ENCODE measurements at regions not wholly inside any gene's neighbourhood (a gene's known extent, or its start where the extent isn't known, plus 50 kb on each side); places are given as distances from the start of the nearest gene placed in this dataset.
"Not testable (repeated sequence)": the region's sequence is repeated elsewhere in the genome, so short reads cannot be mapped to it uniquely, and the experiment has no call there.

GRCh38 chr2:87409601-87410000 lies 338.3 kb upstream of the PLGLB2 start:
- DNase-seq (ENCODE audit: low read depth in 2 of 2): not testable (repeated sequence)

- DNase-seq (ENCODE audit: low read depth in 2 of 2): not testable (repeated sequence)
Measured at GRCh38 chr2:87410371-87410770, 337.5 kb upstream of the PLGLB2 start.

- not testable (repeated sequence) for DNase-seq (ENCODE audit: low read depth in 2 of 2)
Measured at GRCh38 chr2:87412036-87412820, 335.7 kb upstream of the PLGLB2 start.

- DNase-seq (ENCODE audit: low read depth in 2 of 2): not testable (repeated sequence)
Measured at GRCh38 chr2:87414331-87414730, 333.6 kb upstream of the PLGLB2 start.

GRCh38 chr2:87414795-87415570 lies 332.9 kb upstream of the PLGLB2 start:
- not testable (repeated sequence) for DNase-seq (ENCODE audit: low read depth in 2 of 2)

- not testable (repeated sequence) for DNase-seq (ENCODE audit: low read depth in 2 of 2)
Measured at GRCh38 chr2:87415586-87416265, 332.2 kb upstream of the PLGLB2 start.

GRCh38 chr2:87416266-87416592 lies 331.7 kb upstream of the PLGLB2 start:
- DNase-seq (ENCODE audit: low read depth in 2 of 2): not testable (repeated sequence)

GRCh38 chr2:87417147-87417546 lies 330.7 kb upstream of the PLGLB2 start:
- not testable (repeated sequence) for DNase-seq (ENCODE audit: low read depth in 2 of 2)

GRCh38 chr2:87417742-87418567 lies 329.9 kb upstream of the PLGLB2 start:
- not testable (repeated sequence) for DNase-seq (ENCODE audit: low read depth in 2 of 2)

- DNase-seq (ENCODE audit: low read depth in 2 of 2): not testable (repeated sequence)
Measured at GRCh38 chr2:87418823-87419822, 328.8 kb upstream of the PLGLB2 start.

- not testable (repeated sequence) for DNase-seq (ENCODE audit: low read depth in 2 of 2)
Measured at GRCh38 chr2:87419980-87420379, 327.9 kb upstream of the PLGLB2 start.

- not testable (repeated sequence) for DNase-seq (ENCODE audit: low read depth in 2 of 2)
Measured at GRCh38 chr2:87420954-87421353, 326.9 kb upstream of the PLGLB2 start.

GRCh38 chr2:87423796-87424762 lies 323.8 kb upstream of the PLGLB2 start:
- DNase-seq (ENCODE audit: low read depth in 2 of 2): not testable (repeated sequence)

GRCh38 chr2:87424763-87425154 lies 323.1 kb upstream of the PLGLB2 start:
- not testable (repeated sequence) for DNase-seq (ENCODE audit: low read depth in 2 of 2)

- not testable (repeated sequence) for DNase-seq (ENCODE audit: low read depth in 2 of 2)
Measured at GRCh38 chr2:87425191-87425590, 322.7 kb upstream of the PLGLB2 start.

- DNase-seq (ENCODE audit: low read depth in 2 of 2): not testable (repeated sequence)
Measured at GRCh38 chr2:87425717-87426116, 322.2 kb upstream of the PLGLB2 start.

GRCh38 chr2:87428452-87429130 lies 319.3 kb upstream of the PLGLB2 start:
- not testable (repeated sequence) for DNase-seq (ENCODE audit: low read depth in 2 of 2)

- not testable (repeated sequence) for DNase-seq (ENCODE audit: low read depth in 2 of 2)
Measured at GRCh38 chr2:87429206-87429930, 318.5 kb upstream of the PLGLB2 start.

Measured in activated CD8-positive, alpha-beta memory T cell treated with anti-CD3 and anti-CD28 coated beads for 4 hours (primary cell).